ENCODE measurements at regions not wholly inside any gene's neighbourhood (a gene's known extent, or its start where the extent isn't known, plus 50 kb on each side); places are given as distances from the start of the nearest gene placed in this dataset.

- no peak for DNase-seq (ENCODE audit: low spot score)
- TF ChIP-seq, protein P1, sequence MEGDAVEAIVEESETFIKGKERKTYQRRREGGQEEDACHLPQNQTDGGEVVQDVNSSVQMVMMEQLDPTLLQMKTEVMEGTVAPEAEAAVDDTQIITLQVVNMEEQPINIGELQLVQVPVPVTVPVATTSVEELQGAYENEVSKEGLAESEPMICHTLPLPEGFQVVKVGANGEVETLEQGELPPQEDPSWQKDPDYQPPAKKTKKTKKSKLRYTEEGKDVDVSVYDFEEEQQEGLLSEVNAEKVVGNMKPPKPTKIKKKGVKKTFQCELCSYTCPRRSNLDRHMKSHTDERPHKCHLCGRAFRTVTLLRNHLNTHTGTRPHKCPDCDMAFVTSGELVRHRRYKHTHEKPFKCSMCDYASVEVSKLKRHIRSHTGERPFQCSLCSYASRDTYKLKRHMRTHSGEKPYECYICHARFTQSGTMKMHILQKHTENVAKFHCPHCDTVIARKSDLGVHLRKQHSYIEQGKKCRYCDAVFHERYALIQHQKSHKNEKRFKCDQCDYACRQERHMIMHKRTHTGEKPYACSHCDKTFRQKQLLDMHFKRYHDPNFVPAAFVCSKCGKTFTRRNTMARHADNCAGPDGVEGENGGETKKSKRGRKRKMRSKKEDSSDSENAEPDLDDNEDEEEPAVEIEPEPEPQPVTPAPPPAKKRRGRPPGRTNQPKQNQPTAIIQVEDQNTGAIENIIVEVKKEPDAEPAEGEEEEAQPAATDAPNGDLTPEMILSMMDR (IDR thresholded peaks at IDR 0.05; ENCODE audit: extremely low read depth, missing control alignments) = no peak
Observed at GRCh38 chr16:72443809-72444208, 271.9 kb upstream of the PMFBP1 start.

DNA sequence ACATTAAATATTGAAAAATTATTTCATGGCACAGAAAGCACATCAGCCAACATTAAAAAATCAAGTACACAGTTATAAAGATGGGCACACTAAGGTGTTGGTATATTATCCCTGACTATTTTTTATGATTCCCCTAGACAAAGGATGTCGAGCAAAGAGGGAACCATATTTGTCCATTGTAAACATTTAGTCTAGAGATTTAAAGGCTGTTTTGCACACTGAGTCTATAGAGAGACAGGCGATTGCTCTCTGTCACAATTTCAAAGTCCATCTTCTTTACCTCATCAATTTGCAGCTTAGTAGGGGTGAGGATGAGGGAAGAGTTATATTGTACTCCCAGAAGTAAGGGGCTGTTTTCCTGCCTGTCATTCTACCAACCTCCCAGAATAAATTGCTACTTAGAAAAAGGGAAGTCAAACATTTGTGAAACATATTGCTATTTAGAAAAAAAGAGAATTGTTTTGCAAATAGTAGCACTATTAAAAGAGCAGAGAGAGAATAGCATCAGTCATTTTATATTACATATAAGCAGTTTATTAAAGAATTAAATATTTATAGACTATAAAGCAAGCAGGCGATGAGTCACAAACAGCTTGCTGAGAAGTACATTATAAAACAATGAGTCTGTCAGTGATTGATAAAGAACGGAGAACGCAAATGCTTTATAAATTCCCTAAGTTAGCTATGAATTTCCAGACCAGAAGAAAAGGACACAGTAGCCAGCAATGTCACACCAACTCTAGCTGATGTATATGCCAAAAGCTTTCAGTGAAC, 270.6 kb upstream of the PMFBP1 start:
- TF ChIP-seq, protein P1 (IDR thresholded peaks at IDR 0.05; ENCODE audit: extremely low read depth, missing control alignments) = no peak
- no peak for DNase-seq (ENCODE audit: low spot score)

GRCh38 chr16:72437891-72438290, 265.9 kb upstream of the PMFBP1 start:
- DNase-seq (ENCODE audit: low spot score) = no peak
- TF ChIP-seq, protein P1 (IDR thresholded peaks at IDR 0.05; ENCODE audit: extremely low read depth, missing control alignments) = no peak

DNA sequence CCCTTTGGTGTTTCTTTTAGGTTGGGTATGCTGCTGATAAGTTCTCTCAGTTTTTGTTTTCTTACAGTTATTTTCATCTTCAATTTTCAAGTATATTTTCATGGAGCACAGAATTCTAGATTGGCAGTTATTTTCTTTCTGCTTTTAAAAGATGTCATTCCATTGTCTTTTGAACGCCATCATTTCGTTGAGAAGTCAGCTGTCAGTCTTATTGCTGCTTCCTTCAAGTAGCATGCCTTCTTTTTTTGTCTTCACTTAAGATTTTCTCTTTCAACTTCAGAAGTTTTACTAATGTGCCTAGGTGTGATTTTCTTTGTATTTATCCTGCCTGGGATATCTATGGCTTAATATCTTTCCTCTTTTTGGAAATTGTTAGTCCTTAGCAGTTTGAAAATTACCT, 262.2 kb upstream of the PMFBP1 start:
- no peak for DNase-seq (ENCODE audit: low spot score)
- TF ChIP-seq, protein P1 (IDR thresholded peaks at IDR 0.05; ENCODE audit: extremely low read depth, missing control alignments) = no peak

GRCh38 chr16:72430121-72430520, 258.2 kb upstream of the PMFBP1 start:
- no peak for DNase-seq (ENCODE audit: low spot score)
- TF ChIP-seq, protein P1 (IDR thresholded peaks at IDR 0.05; ENCODE audit: extremely low read depth, missing control alignments) = no peak

GRCh38 chr16:72429671-72430081, 257.7 kb upstream of the PMFBP1 start:
- TF ChIP-seq, protein P1 (IDR thresholded peaks at IDR 0.05; ENCODE audit: extremely low read depth, missing control alignments) = no peak
- no peak for DNase-seq (ENCODE audit: low spot score)

DNA sequence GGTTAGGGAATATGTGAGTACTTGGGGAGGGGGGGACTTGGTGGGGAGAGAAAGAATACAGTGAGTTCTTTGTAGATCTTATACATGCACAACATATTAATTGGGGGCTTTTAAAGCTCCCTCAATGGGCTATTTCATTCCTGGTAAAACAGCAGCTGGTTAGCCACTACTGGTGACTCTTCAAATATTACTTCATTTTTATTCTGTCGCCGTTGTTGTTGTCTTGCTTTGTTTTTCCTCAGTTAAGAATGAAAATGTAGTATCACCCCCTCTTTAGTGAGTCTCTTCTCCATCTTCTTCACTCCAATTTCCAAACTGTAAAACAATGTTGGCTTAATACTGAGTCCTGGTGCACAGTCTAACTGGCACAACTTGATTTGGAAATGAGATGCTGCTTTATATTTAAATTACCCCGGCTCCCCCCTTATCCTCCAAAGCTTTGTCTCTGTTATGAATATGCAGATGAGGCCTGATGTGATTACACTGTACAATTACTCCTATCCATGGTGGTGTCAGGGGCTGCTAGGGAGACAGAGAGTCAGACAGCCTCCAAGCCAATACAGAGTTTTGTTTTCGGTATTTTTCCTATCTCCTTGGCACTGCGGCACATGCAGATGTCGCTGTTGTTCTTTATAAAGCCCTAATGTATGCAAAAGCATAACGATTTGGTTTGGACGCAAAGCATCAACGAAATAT, 256.9 kb upstream of the PMFBP1 start:
- no peak for DNase-seq (ENCODE audit: low spot score)
- TF ChIP-seq, protein P1 (IDR thresholded peaks at IDR 0.05; ENCODE audit: extremely low read depth, missing control alignments) = no peak

Data from GM20000 (cell line).